Neural crest cell (in vitro differentiated cells): ENCODE measurements at regions not wholly inside any gene's neighbourhood (a gene's known extent, or its start where the extent isn't known, plus 50 kb on each side); places are given as distances from the start of the nearest gene placed in this dataset.

ENCODE experiments used
- DNase-seq: peaks from one replicate; pipeline ENCODE4 v3.0.0; 2021; ENCODE audit warnings: low read depth, mixed read lengths, low spot score
- H3K27ac Mint-ChIP-seq: one replicate; pipeline ENCODE4 v1.8.0; 2021; ENCODE audit warnings: mild to moderate bottlenecking, mixed read lengths; ENCODE audit not compliant: unreplicated experiment
- H3K27me3 Mint-ChIP-seq: 2 replicates; pipeline ENCODE4 v1.8.0; 2021; ENCODE audit warnings: low read depth, mild to moderate bottlenecking, mixed read lengths
- H3K36me3 Mint-ChIP-seq: 2 replicates; pipeline ENCODE4 v1.8.0; 2021; ENCODE audit warnings: low read depth, mild to moderate bottlenecking, mixed read lengths
- H3K4me1 Mint-ChIP-seq: 2 replicates; pipeline ENCODE4 v1.8.0; 2021; ENCODE audit warnings: mixed read lengths
- H3K4me3 Mint-ChIP-seq: one replicate; pipeline ENCODE4 v1.8.0; 2021; ENCODE audit warnings: mild to moderate bottlenecking, mixed read lengths
- H3K9me3 Mint-ChIP-seq: 2 replicates; pipeline ENCODE4 v1.8.0; 2021; ENCODE audit warnings: mixed read lengths
- TF ChIP-seq, protein P1 (sequence below): fragments of 200-600 bp; sonication (generic); conservative IDR thresholded peaks from 2 replicates; pipeline ENCODE4 v1.5.0; 2021; ENCODE audit warnings: antibody characterized with exemption, mild to moderate bottlenecking

DNA sequence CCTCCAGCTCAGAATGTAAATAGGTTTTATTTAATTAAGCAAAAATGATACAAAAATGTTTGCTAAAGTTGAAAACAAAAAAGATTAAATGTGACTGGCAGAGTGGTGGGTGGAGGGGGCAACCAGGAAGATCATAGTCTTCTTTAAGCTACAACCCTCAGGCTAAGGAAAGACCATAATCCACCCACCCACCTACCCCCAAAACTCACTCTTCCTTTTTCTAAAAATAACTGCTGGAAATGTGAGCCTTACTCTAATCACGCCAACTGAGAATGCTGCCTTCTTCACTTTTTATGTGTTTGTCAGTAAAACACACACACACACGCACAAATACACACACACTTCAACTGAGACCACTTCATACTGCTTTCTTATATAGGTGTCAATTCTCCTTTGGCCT lies 230.0 kb upstream of the EGLN3 start:
- H3K4me1 Mint-ChIP-seq, result peaks cover 26% of the 10 kb centered on the region
- no peak overlapping the region for H3K27ac Mint-ChIP-seq
- no peaks in the 10 kb centered on the region for H3K9me3 Mint-ChIP-seq
- H3K36me3 Mint-ChIP-seq, result no peaks in the 10 kb centered on the region
- H3K27me3 Mint-ChIP-seq, result no peaks in the 10 kb centered on the region
- H3K4me3 Mint-ChIP-seq, result no peak overlapping the region
- no peak for DNase-seq
- TF ChIP-seq, protein P1, sequence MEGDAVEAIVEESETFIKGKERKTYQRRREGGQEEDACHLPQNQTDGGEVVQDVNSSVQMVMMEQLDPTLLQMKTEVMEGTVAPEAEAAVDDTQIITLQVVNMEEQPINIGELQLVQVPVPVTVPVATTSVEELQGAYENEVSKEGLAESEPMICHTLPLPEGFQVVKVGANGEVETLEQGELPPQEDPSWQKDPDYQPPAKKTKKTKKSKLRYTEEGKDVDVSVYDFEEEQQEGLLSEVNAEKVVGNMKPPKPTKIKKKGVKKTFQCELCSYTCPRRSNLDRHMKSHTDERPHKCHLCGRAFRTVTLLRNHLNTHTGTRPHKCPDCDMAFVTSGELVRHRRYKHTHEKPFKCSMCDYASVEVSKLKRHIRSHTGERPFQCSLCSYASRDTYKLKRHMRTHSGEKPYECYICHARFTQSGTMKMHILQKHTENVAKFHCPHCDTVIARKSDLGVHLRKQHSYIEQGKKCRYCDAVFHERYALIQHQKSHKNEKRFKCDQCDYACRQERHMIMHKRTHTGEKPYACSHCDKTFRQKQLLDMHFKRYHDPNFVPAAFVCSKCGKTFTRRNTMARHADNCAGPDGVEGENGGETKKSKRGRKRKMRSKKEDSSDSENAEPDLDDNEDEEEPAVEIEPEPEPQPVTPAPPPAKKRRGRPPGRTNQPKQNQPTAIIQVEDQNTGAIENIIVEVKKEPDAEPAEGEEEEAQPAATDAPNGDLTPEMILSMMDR, result no peak

DNA sequence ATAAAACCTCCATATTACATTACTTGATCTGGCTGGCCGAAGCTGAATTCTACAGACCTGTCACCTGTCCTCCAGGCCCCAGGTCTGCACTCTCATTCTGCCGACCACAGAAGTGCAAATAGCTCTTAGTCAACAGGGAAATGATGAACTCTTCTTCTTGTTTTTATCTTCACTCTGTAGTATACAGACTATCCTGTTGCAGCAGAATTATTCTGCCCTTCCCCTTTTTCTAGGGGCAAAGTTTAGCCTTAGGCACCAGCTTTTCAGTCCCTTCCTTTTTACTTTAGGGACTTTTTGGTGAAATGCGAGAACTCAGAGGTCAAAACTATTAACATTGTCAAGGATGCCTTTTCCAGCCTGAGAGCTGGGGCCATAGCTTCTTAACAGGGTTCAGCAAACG lies 229.6 kb upstream of the EGLN3 start:
- TF ChIP-seq, protein P1, result no peak
- Mint-ChIP-seq H3K27ac (no peak overlapping the region), H3K27me3 (no peaks in the 10 kb centered on the region), H3K4me3 (no peak overlapping the region), H3K4me1 (peaks cover 30% of the 10 kb centered on the region), H3K9me3 (no peaks in the 10 kb centered on the region), H3K36me3 (no peaks in the 10 kb centered on the region)
- no peak for DNase-seq

DNA sequence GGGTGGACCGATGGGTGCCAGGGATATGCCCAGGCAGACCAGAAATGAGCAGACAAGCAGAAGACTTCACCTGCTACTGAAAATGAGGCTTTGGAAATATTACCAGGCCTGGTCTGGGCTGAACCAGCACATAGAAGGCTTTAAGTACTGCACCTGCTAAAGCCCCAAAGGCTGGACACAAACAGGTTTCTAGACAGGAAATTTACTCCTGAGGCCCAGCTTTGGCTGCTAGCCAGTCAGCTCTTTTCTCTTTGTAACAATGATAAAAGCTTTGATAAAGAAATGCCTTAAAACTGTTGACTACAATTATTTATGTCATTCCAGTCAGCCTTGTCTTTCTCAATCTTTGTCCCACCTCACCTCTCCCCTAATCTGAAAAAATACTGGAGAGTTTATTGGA lies 228.9 kb upstream of the EGLN3 start:
- no peak for DNase-seq
- Mint-ChIP-seq H3K9me3 (no peaks in the 10 kb centered on the region), H3K4me3 (no peak overlapping the region), H3K27me3 (no peaks in the 10 kb centered on the region), H3K4me1 (peaks cover 35% of the 10 kb centered on the region), H3K27ac (no peak overlapping the region), H3K36me3 (no peaks in the 10 kb centered on the region)
- TF ChIP-seq, protein P1, result no peak

DNA sequence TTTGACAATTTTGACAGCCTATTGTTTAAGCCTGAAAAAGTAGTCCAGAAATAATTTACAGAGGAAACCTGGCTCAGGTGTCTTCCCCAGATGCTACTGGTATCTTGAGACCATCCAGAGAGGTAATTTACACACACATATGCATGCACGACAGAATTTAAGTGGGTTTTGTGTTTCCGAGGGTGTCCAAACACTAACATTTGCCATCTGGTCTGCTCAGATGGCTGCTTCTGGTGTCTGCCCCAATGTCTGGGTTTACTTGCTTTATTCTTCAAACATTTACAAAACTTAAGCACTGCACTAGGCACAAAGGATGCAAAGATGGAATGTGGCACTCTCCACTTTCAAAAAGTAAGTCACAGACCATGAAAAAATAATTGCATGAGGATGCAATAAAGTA lies 226.6 kb upstream of the EGLN3 start:
- no peaks in the 10 kb centered on the region for H3K27me3 Mint-ChIP-seq
- DNase-seq, result no peak
- no peaks in the 10 kb centered on the region for H3K9me3 Mint-ChIP-seq
- TF ChIP-seq, protein P1, result no peak
- peaks cover 35% of the 10 kb centered on the region for H3K4me1 Mint-ChIP-seq
- no peak overlapping the region for H3K4me3 Mint-ChIP-seq
- no peaks in the 10 kb centered on the region for H3K36me3 Mint-ChIP-seq
- no peak overlapping the region for H3K27ac Mint-ChIP-seq

DNA sequence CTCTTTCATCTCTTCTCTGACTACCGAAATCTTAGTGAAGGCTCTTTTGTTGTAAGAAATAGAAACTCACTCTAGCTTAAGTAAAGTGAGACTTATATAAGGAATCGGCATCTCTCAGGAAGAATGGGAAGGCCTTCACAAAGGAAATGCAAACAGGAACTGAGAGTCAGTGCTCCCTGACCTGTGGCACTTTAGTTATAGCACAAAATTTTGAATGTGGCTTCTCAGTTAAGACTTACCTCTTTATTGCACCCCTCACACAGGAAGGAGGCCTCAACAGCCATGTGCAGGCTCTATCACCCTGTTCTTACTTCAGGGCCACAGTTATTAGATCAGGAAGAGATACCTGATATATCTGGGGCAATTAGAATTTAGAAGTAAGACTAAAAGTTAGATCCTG lies 224.7 kb upstream of the EGLN3 start:
- Mint-ChIP-seq H3K27me3 (no peaks in the 10 kb centered on the region), H3K27ac (no peak overlapping the region), H3K4me3 (no peak overlapping the region), H3K4me1 (peaks cover 39% of the 10 kb centered on the region), H3K36me3 (no peaks in the 10 kb centered on the region), H3K9me3 (no peaks in the 10 kb centered on the region)
- TF ChIP-seq, protein P1, result no peak
- DNase-seq, result no peak

DNA sequence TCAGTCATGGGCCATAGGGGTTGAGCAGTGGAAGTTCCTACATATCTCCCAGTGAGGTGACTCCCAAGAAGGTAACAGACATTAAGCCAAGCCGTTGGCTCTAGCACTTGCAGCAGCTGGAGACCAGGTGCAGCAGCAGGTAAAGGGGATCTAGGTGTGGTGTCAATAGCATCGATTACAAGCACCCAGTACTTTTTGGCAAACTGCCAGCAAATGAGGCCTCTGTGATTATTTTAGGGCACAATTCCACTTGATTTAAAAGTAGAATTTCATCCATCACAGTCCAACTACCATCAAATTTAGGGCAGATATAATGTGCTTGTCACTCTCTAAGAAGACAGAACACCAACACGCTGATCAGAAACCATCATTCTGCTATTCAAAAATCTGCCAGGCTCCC lies 224.1 kb upstream of the EGLN3 start:
- H3K4me1 Mint-ChIP-seq, result peaks cover 35% of the 10 kb centered on the region
- no peak for DNase-seq
- H3K9me3 Mint-ChIP-seq, result no peaks in the 10 kb centered on the region
- H3K27ac Mint-ChIP-seq, result peak overlapping the region; percentile 31
- no peaks in the 10 kb centered on the region for H3K36me3 Mint-ChIP-seq
- TF ChIP-seq, protein P1, result no peak
- no peaks in the 10 kb centered on the region for H3K27me3 Mint-ChIP-seq
- H3K4me3 Mint-ChIP-seq, result no peak overlapping the region
